22Rv1 (cell line): ENCODE measurements at regions not wholly inside any gene's neighbourhood (a gene's known extent, or its start where the extent isn't known, plus 50 kb on each side); places are given as distances from the start of the nearest gene placed in this dataset.

Experiments
- ZFX ChIP-seq: fragments of 450-650 bp; IDR thresholded peaks from 2 replicates; pipeline ENCODE4 v1.6.1; 2017; ENCODE audit warnings: antibody characterized with exemption, borderline replicate concordance
- TF ChIP-seq, protein P1 (sequence below): fragments of 450-650 bp; IDR thresholded peaks from 2 replicates; pipeline ENCODE4 v1.5.1; 2017; ENCODE audit warnings: mild to moderate bottlenecking

GRCh38 chr6:111979633-111980032, 74.3 kb upstream of the CCN6 start:
- TF ChIP-seq, protein P1, sequence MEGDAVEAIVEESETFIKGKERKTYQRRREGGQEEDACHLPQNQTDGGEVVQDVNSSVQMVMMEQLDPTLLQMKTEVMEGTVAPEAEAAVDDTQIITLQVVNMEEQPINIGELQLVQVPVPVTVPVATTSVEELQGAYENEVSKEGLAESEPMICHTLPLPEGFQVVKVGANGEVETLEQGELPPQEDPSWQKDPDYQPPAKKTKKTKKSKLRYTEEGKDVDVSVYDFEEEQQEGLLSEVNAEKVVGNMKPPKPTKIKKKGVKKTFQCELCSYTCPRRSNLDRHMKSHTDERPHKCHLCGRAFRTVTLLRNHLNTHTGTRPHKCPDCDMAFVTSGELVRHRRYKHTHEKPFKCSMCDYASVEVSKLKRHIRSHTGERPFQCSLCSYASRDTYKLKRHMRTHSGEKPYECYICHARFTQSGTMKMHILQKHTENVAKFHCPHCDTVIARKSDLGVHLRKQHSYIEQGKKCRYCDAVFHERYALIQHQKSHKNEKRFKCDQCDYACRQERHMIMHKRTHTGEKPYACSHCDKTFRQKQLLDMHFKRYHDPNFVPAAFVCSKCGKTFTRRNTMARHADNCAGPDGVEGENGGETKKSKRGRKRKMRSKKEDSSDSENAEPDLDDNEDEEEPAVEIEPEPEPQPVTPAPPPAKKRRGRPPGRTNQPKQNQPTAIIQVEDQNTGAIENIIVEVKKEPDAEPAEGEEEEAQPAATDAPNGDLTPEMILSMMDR, result no peak
- no peak for TF ChIP-seq ZFX
